HT1080 (cell line): ENCODE measurements at regions not wholly inside any gene's neighbourhood (a gene's known extent, or its start where the extent isn't known, plus 50 kb on each side); places are given as distances from the start of the nearest gene placed in this dataset.

Experiments used
- DNase-seq: peaks from one replicate; pipeline ENCODE4 v3.0.0-alpha.2; 2015; ENCODE audit warnings: low read depth

DNA sequence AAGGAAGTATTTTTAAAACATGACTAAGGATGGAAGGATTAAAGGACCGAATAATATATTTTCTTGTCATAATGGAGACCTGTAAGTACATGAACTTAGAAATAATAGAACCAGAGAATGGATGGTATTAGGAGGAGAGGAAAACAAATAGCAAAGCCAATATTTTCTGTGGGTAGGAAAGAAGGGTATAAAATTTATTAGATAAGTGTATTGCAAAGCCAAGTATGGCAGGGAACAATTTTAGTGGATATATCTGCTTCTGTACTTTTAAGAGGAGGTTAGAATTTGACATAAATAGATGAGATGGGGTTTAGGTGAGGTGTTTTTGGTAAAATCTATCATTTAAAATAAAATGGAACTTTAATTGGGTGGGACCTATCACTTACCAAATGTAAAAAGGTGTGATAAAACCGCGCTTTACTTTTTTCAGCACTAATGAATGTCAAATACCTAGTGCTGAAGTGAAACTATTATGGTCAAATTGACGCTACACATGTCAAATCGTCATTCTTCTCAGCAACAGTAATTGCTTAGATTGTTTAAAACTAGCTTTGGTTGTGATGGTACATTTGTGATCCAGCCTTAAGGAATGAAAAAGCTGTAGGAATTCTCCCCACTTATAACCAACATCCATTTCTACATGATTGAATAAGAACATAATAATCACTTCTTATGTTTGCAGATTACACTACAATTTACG is 78.1 kb upstream of the ZEB2 start:
- DNase-seq: no peak

DNA sequence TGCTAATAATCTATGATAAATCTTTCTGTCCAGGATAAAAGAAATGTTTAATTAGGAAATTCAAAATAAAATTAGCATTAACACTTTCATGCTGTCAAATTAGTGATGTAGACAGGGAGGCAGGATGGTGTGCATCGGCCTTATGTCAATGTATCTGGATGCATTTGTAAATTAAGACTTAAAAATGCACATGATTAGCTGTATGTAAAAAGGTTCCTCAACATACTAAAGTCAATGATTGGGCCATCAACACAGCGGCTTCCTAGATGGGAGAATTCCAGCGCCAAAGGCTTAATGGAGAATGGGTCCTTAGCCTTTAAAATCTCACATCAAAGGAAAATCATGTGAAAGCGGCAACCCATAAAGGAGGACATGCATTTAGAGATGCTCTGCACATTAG is 77.5 kb upstream of the ZEB2 start:
- no peak for DNase-seq

DNA sequence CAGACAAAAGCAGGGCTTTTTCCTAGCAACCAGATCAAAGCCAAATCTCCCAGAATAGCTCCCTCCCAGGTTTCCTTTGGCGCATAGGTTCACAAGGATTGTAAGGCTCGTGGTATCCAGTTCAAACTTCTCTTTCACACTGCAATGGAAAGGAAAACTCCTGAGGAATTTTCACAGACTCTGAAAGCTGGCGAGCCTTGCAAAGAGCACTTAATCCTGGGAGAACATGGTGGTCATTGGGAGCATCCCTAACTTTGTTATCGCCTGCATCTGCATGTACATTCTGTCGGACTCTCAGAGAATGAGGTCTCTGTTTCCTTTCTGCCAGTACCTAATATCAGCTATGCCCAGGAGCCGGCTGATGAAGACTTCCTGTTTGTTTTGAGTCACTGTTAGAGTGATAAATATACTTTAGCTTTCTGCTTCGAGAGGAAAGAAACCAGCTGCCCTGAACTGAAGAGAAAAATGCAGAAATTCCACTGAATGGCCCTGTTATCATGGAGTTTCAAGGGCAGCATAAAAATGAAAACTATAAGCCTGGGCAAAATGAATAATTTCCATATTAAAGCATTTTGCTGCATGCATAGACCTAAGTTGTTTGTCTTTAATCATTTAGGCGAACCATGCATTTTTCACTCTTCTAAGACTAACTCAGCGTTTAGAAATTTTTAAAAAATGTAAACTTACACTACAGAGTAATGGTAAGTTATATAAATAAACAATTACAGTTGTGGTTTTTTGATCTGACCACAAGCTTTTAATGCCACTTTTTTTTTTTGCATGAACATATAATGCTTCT is 76.4 kb upstream of the ZEB2 start:
- peak; percentile 71 for DNase-seq

DNA sequence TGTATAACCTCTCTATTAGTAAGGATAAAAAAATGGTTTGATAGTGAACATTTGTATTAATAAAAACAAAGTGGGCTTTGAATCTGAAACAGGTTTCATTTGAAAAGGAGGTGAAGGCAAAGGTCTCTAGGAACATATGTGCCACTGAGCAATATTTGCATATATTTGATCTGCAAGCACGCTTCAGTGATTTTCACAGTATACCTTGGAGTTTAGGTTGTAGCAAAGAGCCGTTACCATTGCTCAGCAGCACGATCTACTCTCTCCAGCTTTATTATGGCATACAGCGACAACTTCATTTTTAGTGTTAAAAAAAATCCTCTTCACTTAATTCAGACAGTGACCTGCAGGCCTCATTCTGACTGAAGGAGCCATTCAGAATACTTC is 75.8 kb upstream of the ZEB2 start:
- DNase-seq: no peak

DNA sequence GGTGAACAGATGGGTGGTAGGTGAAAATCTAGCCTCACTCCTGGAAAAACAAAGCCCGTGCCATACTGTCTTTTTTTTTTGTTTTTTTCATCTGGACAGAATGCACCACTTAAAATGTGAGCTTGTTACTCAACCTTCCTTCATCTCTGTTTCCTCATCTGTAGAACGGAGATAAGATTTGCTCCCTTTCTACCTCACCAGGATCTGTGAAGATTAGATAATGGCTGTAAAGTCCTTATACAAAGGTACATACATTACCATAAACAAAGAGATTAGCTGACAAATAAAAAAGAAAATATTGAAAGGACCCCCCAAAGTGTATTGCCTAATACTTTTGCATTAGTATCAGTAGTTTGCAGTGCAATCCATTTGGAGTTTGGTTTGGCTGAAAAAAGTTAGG is 75.4 kb upstream of the ZEB2 start:
- DNase-seq: no peak

DNA sequence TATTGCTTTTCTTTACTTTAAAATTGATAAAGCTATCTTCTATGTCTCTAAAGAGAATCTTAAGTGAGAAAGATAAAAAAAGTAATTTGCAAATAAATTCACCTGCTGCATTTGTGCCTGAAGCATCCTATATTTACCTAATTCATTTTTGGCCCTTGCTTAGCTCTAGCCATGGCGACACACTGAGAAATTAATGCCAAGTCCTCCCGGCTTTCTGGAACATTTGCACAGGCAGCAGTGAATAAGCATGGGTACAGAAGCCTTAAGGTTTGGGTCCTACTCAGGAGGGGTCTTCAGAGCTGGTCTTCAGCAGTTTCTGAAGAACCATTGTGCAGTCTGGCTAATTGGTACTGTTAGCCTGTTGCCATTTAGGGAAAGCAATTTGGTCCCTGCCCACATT is 73.9 kb upstream of the ZEB2 start:
- no peak for DNase-seq

DNA sequence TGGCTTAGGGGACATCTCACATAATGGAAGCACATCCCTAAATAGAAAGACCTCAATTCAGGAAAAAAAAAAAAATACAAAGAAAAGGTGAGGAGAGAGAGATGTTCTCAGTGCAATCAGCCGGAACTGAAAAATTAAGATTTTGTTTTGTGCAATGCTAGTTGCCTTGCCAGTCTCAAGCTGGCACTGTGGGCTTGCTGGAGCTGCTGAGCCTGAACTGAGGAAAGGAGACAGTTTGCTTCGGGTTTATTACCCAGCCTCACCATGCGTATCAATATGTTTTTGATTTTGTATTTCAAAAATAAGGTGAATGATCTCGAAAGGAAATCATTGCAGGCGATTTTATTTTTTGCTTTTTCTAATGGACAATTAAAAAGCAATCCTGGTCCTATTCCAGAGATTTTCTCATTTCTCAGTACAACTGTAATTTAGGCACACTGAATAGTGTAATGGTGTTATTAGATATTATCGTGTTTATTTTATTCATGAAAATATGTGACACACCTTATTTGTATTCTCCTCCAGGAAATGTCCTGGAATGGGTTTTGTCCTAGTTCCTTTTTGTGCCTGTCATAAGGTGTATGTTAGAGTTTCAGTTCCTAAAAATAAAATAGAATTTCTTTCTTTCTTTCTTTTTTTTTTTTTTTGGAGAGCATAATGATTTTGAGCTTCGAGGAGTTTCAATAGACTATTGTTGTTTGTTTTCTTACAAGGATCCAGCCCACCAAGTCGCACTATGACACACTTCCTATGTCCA is 72.8 kb upstream of the ZEB2 start:
- no peak for DNase-seq

DNA sequence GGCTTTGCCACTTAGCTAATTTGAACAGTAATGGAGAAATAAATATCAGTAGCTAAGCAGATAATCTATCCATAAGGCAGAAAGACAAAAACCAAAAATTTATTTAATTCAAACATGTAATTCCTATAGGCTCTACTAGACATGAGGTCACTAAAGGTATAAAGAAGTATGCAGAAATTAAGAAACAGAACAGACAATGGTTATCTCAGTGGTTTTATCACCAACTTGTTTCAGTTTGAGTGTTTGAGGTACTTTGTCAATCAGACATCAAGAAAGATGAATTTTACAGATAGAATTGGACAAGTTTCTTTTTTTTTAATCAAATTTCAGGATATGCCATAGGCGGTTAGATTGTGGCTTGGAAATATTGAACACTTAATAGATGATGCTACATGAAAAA is 67.4 kb upstream of the ZEB2 start:
- DNase-seq: no peak

DNA sequence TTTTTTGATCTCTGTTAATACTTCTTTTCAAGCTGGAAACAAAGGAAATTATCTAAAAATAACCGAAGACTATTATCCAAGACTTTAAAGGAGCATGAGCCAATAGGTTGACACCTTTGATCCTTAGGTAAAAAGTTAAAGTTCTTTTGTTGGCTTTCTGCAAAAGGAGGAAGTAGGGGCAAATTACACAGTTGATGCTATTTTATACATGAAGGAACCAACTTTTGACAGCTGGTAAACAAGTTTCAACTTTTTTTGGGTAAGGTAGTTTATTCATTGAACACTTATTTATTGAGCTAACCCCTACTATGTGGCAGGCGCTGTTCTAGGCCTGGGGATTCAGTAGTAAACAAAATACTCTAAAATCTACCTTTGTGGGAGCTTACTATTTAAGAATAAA is 66.6 kb upstream of the ZEB2 start:
- DNase-seq: no peak

DNA sequence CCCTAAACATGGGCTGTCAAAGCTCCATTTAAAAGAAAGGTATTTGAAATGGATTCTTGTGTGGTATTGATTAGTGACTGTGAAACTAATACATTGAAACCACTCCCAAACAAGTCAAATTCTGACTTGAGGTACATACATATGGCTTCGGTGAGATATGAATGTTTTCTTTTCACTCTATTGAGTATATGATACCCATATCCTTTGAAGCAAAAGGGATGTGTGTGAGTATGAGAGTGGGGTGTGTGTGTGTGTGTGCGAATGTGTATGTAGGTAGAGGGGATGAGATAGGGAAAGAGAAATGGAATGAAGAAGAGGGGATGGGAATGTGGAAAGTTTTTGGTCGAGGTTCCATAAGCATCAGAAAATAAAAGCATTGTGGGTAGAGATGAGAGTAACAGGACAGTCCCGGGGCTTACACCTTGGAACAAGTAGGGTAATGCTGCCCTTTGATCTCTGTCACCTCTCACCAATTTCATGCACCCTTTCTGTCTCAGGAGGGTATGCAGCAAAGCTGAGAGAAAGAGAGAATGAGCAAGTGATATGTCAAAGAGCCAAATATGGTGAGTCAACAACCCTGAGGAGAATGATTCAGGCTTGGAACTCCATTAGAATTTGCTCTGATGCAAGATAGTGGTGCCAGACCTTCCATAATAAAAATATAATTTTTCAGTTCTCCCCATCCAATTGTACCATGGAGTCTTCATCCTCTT is 64.0 kb upstream of the ZEB2 start:
- DNase-seq: peak; percentile 71

DNA sequence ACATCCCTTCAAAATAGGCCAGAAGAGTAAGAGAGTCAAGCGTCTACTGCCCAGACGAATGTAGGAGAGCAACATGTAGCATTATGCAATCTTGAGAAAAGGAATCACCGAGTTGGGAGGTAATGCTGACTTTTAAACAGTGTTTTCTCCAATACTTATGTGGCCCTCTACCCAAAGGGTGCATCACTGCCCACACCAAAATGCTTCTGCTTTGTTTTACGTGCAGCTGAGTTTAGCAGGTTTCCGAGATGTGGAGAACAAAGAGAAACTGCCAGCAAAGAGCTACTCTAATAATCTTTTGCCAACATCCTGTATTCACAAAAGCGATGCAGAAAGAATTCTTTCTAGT is 63.4 kb upstream of the ZEB2 start:
- DNase-seq: no peak

DNA sequence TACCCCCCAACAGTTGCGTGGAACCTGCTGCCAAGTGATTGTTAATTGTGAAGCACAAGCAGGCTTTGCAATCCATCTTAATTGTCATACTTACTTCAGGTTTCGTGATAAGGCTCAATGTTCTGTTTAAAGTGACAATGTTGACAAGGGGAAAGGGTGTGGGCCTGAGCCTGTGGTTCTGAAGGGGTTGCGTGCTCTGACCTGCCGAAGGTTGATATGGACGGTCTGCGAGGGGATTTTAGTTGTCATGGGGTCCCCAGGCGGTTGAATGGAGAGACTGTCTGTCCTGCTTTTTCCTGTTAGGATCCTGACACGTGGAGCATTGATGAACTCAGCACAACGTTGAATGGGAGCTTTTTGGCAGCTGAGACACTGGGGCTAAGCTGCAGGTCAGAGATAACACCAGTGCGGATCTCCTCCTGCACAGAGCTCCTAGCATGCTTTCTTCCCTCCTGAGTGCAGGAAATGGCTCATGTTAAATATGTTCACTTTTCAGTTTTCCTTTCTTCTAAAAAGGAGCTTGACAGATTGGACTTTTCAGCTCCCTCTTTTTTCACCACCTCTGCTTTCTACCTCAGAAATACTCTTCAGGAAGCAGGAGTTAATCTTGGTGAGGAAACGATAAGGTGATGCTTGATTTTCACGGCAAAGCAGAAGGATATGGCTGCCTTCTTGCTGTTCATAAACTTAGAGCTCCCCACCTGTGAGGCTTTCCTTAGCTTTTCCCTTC is 62.9 kb upstream of the ZEB2 start:
- DNase-seq: no peak

DNA sequence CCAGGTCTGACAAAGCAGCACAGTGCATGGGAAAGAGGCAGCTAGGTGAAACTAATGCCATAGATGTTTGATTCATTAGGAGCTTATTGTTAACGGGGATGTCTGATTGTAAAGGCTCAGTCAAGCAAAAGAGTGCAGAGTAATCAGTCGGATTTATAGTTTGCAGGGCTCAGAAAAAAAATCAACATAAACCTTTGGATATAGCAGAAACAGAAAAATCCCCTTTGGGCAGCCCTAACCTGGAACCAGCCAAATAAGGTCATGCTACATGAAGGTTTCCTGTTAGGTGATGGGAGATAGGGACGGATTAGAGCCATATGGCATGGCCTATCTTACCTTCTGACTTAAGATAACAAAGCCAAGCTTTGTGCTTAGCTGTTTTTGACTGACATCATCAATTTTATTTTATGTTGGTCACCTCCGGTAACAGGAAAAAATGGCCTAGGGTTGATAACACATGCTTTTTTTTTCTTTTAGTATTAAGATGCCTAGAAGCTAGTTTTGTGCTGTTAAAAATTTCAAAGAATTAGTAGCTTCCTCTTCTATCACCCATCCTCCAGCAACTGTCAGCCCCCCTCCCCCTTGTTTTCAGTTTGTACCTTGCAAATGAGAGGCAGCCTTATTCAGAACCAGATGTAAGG is 60.7 kb upstream of the ZEB2 start:
- DNase-seq: no peak

DNA sequence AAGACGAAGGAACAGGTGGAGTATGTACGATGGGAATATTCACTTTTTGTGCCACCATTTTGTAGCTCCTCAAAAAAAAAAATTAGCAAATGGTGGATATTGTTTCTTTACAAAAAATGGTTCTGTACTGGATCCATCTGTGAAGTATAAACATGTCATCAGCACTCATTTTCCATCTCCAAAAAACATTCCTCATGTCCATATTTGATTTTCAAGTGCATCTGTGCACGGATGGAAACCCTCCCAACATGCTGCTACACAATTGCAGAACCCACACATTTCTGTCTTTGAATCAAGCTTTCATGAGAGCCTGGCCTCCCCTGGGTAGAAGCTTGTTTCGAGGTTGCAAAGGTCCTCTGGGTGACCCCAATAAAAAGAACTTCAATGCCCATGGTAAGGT is 59.6 kb upstream of the ZEB2 start:
- DNase-seq: no peak

DNA sequence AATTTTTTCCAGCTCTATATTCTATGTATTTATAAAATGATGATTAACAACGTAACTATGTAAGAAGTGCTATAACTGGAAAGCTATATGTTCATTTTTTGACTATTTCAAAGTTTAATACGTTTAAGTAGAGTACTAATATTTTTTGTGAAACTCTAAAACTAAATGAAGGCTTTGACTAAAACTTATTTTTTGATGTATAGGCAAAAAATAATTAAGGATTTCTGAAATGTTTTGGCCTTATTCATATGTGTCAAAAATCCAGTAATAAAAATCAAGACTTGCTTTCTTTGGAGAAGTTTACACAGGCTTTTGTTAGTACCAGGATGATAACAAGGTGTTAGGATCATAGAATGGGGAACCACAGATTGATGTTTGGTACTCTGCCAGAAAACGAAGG is 58.2 kb upstream of the ZEB2 start:
- no peak for DNase-seq

DNA sequence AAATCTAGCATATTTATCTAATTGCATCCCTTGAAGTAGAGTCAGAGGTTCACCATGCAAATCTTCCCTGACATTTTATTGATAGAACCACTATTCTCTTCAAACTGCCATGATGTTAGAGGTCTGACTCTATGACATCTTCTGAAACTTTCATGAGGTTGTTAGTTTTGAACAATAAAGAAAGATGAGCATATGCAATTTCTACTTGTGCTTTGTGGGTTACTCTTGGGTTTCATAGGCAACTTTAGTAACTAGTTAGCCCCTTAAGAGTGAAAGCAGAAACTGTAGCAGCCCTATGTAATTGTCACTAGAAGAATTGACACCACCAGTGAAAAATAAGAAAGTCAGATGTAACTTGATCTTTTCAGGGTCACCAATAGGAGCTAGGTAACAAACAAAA is 53.1 kb upstream of the ZEB2 start:
- DNase-seq: no peak

DNA sequence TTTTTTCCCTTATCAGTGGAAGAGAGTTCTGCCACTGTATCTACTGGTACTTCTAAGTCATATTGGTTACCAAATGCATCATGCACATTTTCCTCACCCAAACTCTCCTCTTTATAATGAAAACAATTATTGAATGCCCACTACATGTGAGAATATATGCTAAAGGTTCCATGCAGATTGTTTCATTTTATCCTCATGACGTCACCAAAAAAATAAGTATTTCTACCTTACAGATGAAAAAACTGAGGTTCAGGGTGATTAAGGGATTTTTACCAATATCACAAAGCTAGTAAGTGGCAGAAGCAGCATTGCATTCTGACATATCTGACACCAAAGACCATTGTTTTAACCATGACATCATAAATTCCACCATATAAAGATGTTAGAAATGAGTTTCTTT is 51.9 kb upstream of the ZEB2 start:
- DNase-seq: no peak

DNA sequence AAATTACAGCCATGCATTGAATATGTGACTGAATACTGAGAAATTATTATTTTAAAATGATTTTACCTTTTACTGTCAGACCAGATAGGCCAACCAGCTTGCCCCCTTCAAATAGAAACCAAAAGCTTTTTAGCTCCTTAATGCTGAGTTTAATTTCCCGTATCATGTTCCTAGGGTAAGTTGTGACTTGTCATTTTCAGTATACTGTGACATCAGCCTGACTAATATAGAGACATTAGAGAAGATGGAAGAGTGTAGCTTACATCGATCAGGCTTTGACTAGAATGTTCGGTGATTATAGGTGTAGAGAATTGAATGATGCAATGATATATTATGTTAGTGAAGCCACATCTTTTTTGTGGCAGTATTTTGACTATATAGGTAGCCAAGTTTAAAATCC is 50.6 kb upstream of the ZEB2 start:
- DNase-seq: no peak
